Muscle of leg (tissue), 3 donors: ENCODE measurements at regions not wholly inside any gene's neighbourhood (a gene's known extent, or its start where the extent isn't known, plus 50 kb on each side); places are given as distances from the start of the nearest gene placed in this dataset.
"Not testable (repeated sequence)": the region's sequence is repeated elsewhere in the genome, so short reads cannot be mapped to it uniquely, and the experiment has no call there.

Source experiments
- DNase-seq: peaks from one replicate; pipeline ENCODE4 v3.0.0; 2013
- H3K27ac ChIP-seq: one replicate; pipeline ENCODE4 v1.5.1; 2013; ENCODE audit warnings: mild to moderate bottlenecking, low read length, control low read depth
- H3K27me3 ChIP-seq: one replicate; pipeline ENCODE4 v1.6.1; 2013; ENCODE audit warnings: low read length; ENCODE audit not compliant: control insufficient read depth, insufficient read depth
- H3K36me3 ChIP-seq: one replicate; pipeline ENCODE4 v1.6.1; 2013; ENCODE audit warnings: low read length; ENCODE audit not compliant: control insufficient read depth, insufficient read depth
- H3K4me1 ChIP-seq: one replicate; pipeline ENCODE4 v1.6.1; 2013; ENCODE audit warnings: low read length; ENCODE audit not compliant: control insufficient read depth, insufficient read depth
- H3K4me3 ChIP-seq: one replicate; pipeline ENCODE4 v1.5.1; 2013; ENCODE audit warnings: low read length, control low read depth
- H3K9me3 ChIP-seq: replicated peaks from 2 replicates; pipeline ENCODE4 v1.6.1; 2013; ENCODE audit warnings: low read depth, low read length; ENCODE audit not compliant: control insufficient read depth
- WGBS: methylation state at CpG from one replicate; pipeline ENCODE4 v1.1.5; 2013; ENCODE audit warnings: missing lambda C conversion rate; ENCODE audit not compliant: insufficient coverage; 5-methylcytosine and 5-hydroxymethylcytosine counted together

GRCh38 chr14:105968291-105968690 lies 441.9 kb downstream of the TMEM121 start:
- no peak for DNase-seq
- Histone ChIP-seq H3K4me3 (no peak overlapping the region), H3K27ac (no peak overlapping the region), H3K9me3 (peaks cover 11% of the 10 kb centered on the region), H3K36me3 (no peaks in the 10 kb centered on the region), H3K4me1 (no peaks in the 10 kb centered on the region), H3K27me3 (no peaks in the 10 kb centered on the region)
- 51% methylated on average over 5 of the region's 11 CpGs for WGBS

- H3K9me3 ChIP-seq: peaks cover 17% of the 10 kb centered on the region
- H3K4me1 ChIP-seq, H3K27me3 ChIP-seq, H3K36me3 ChIP-seq, H3K4me3 ChIP-seq, DNase-seq, H3K27ac ChIP-seq: not testable (repeated sequence)
- WGBS: 60% methylated on average over 1 of the region's 6 CpGs
Measured at GRCh38 chr14:105969026-105969425, 442.6 kb downstream of the TMEM121 start.

GRCh38 chr14:105970821-105971220 lies 444.4 kb downstream of the TMEM121 start:
- not testable (repeated sequence) for H3K4me1 ChIP-seq, H3K27ac ChIP-seq, H3K36me3 ChIP-seq, H3K4me3 ChIP-seq, DNase-seq, H3K27me3 ChIP-seq
- H3K9me3 ChIP-seq: peaks cover 29% of the 10 kb centered on the region
- 88% methylated on average over 5 of the region's 8 CpGs for WGBS

DNA sequence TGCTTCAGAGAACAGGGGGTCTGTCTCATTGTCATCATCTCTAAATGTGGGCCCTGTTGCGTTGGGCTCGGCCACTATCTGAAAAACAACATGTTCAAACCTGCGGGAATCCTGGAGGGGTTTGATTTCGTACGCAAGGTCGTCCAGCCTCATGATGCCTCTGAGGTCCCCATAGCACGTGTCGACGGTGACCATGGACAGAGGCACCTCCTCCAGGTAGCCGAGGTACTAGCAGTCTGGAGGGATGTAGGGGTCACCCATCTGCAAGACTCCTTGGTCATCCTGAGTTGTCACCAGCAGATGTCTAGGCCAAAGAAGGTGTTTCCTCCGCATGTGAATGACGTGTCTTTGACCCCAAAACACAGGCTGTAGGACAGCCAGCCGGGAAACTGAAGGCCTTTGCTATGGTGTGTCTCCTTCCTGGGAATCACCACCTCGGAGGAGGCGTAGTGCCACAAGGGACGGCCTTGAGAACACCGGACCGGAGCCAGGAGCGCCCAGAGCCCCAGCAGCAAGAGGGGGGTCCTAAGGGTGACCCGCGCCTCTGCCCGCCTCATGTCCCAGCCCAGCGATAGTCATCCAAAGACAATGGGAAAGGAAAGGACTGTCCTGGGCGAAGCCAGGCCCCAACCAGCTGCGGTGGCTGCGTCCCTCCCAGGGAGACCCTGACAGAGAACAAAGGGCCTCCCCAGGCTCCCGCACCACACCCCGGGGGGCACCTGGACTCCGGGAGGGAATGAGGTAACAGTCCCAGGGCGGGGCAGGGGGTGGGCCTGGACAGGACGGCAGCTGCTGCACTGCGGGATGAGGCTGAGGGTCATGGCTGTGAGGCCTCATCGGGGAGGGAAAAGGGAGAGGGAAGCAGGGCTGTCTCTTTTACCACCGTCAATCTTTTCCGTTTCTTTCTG lies 445.5 kb downstream of the TMEM121 start:
- WGBS: 89% methylated on average over 33 of the region's 35 CpGs

GRCh38 chr14:105974902-105975301 lies 448.5 kb downstream of the TMEM121 start:
- Histone ChIP-seq H3K27ac (no peak overlapping the region), H3K27me3 (no peaks in the 10 kb centered on the region), H3K4me3 (no peak overlapping the region), H3K4me1 (no peaks in the 10 kb centered on the region), H3K36me3 (no peaks in the 10 kb centered on the region), H3K9me3 (peaks cover 28% of the 10 kb centered on the region)
- no peak for DNase-seq
- WGBS: 44% methylated on average over 4 of the region's 6 CpGs

More for the DNA sequence above, 445.5 kb downstream of the TMEM121 start:
- Histone ChIP-seq H3K27ac (no peak overlapping the region), H3K4me1 (no peaks in the 10 kb centered on the region), H3K27me3 (no peaks in the 10 kb centered on the region), H3K36me3 (no peaks in the 10 kb centered on the region), H3K9me3 (peaks cover 30% of the 10 kb centered on the region), H3K4me3 (no peak overlapping the region)
- DNase-seq: no peak

DNA sequence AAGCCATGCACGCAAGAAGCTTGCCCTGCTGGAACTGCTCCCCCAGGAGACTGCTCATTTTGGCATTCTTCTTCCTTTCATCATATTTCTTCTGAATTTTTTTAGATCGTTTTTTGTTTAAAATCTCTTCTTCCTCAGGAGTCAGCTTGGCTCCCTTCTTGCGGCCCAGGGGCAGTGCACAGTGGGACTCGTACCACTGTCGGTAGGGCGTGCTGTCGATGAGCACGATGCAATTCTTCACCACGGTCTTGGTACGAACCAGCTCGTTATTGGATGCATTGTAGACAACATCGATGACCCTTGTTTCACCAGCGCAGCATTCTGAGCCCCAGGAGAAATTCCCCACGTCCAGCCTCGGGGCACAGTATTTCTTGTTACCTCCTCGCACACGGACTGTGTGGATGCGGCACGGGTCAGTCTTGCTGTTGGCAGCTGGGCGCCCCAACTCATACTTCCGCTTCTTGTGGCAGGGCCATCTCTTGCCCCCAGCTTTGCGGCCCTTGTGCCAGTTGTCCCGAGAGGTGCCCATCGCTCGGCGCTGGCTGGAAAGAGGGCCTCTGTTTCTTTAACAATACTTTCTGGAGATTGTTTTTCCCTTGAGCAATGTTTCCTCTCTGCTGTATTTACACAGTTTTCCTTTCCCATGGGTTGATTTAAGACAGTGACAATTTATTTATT lies 452.4 kb downstream of the TMEM121 start:
- peaks cover 32% of the 10 kb centered on the region for H3K9me3 ChIP-seq
- DNase-seq: no peak
- H3K4me1 ChIP-seq: no peaks in the 10 kb centered on the region
- H3K36me3 ChIP-seq: no peaks in the 10 kb centered on the region
- 87% methylated on average over 18 of the region's 26 CpGs for WGBS
- H3K27ac ChIP-seq: no peak overlapping the region
- no peak overlapping the region for H3K4me3 ChIP-seq
- no peaks in the 10 kb centered on the region for H3K27me3 ChIP-seq

GRCh38 chr14:105979446-105979845 lies 453.1 kb downstream of the TMEM121 start:
- no peaks in the 10 kb centered on the region for H3K36me3 ChIP-seq
- no peaks in the 10 kb centered on the region for H3K4me1 ChIP-seq
- H3K27ac ChIP-seq: no peak overlapping the region
- no peak for DNase-seq
- 57% methylated on average over 2 of the region's 9 CpGs for WGBS
- peaks cover 27% of the 10 kb centered on the region for H3K9me3 ChIP-seq
- no peaks in the 10 kb centered on the region for H3K27me3 ChIP-seq
- no peak overlapping the region for H3K4me3 ChIP-seq

DNA sequence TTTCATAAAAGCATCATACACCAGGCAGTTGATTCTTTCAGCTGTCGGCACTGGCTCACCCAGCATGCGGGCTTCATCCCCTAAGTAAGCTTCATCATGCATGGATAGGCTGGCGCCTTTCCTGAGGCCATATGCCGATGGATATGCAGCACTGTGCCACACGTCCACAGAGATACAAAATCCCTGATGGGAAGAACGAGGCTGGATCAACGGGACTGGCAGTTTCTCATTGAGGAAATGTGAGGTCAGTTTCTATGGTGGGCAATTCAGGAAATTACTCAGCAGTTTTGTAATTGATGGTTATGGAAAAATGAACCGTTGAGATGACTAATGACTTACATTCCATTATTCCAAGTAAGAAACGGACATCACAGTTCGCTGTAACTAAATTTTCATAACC lies 453.8 kb downstream of the TMEM121 start:
- no peak overlapping the region for H3K4me3 ChIP-seq
- H3K27me3 ChIP-seq: no peaks in the 10 kb centered on the region
- H3K4me1 ChIP-seq: no peaks in the 10 kb centered on the region
- H3K27ac ChIP-seq: no peak overlapping the region
- no peaks in the 10 kb centered on the region for H3K36me3 ChIP-seq
- 81% methylated on average over 7 of the region's 10 CpGs for whole genome bisulfite sequencing
- H3K9me3 ChIP-seq: peaks cover 22% of the 10 kb centered on the region
- DNase-seq: no peak

DNA sequence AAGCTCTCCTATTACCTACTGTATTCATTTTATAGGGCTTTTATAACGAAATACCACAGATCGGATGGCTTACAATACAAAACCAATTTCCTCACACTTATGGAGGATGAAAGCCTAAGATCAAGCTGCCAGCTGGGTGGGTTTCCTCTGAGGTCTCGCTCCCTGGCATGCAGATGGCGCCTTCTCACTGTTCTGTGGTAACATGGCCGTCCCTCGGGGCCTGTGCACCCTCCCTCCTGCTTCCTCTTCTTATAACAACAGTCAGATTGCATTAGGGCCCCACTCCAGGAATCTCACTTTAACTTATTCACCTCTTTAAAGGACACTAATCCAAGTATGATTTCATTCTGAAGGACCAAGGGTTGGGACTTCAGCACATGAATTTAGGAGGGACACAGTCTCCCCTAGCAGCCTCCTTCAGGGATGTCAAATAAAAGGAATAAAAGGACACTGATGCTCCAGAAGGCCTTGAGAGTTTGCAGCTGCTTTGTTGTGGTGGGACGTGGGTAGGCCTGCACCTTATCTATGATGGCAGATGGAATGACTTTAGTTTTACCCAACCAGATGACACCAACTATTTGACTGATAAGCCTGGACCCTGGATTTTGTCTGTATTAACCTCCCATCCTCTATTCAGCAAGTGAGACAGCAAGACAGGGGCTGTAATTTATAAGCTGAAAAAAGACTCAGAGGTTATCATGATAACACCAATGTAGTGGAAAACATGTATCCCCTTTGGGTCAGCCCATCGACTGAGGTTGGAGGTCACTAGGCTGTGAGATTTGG lies 455.3 kb downstream of the TMEM121 start:
- not testable (repeated sequence) for DNase-seq, H3K4me3 ChIP-seq, H3K27me3 ChIP-seq, H3K36me3 ChIP-seq, H3K4me1 ChIP-seq, H3K27ac ChIP-seq
- H3K9me3 ChIP-seq: peaks cover 24% of the 10 kb centered on the region
- 70% methylated on average over 2 of the region's 8 CpGs for WGBS

DNA sequence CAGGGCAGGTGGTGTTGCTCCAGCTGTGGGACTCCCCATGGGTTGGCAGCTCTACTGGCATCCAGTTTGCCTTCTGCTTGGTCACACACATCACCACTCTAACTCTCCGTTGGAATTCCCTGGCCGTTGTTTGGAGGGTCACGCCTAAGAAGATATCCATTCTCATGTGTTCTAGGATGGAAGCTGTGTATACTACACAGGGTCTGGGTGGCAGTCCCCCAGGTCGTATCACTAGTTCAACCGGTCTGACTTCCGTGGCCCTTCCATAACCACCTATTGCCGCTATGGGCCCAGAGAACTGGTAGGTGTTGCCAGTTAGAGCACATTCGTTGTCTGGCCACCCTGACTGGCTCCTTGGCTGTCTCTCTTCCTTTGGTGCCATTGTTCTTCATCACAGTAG lies 456.3 kb downstream of the TMEM121 start:
- WGBS: 93% methylated on average over 3 of the region's 8 CpGs

More for the DNA sequence above, 456.3 kb downstream of the TMEM121 start:
- H3K27ac ChIP-seq: no peak overlapping the region
- no peaks in the 10 kb centered on the region for H3K4me1 ChIP-seq
- no peaks in the 10 kb centered on the region for H3K36me3 ChIP-seq
- no peak for DNase-seq
- peaks cover 25% of the 10 kb centered on the region for H3K9me3 ChIP-seq
- no peaks in the 10 kb centered on the region for H3K27me3 ChIP-seq
- no peak overlapping the region for H3K4me3 ChIP-seq
